Left kidney (tissue), 1 donor: ENCODE measurements at regions not wholly inside any gene's neighbourhood (a gene's known extent, or its start where the extent isn't known, plus 50 kb on each side); places are given as distances from the start of the nearest gene placed in this dataset.

Experiments
- DNase-seq: peaks from one replicate; pipeline ENCODE4 v3.0.0-alpha.2; 2013

DNA sequence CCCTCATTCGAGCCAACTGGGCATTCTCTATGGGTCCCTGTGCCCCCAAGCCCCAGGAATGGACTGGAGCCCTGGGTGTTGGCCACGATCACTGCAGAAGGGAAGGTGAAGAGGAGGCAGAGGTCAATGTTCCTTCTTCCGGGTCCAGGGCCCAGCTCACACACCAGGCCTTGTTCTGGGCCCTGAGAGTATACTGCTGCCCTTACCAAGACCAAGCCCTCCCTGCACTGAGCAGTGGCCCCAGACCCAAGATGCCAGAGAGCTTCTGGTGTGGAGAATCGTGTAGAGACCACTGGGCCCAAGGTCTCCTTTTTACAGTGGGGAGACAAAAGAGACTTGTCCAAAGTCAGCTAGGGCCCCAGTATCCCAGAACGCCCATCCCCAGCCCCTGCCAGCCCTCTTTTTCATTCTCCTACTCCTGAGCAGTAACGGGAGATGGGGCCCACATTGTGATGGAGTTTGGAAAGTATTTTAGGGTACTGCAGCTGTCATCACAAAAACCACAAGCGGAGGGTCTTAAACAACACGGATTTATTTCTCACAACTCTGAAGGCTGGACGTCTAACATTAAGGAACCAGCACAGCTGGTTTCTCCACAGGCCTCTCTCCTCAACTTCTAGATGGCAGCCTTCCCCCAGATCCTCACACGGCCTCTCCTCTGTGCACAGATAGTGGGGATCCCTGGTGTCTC lies 79.4 kb downstream of the PDGFA start:
- DNase-seq = no peak

DNA sequence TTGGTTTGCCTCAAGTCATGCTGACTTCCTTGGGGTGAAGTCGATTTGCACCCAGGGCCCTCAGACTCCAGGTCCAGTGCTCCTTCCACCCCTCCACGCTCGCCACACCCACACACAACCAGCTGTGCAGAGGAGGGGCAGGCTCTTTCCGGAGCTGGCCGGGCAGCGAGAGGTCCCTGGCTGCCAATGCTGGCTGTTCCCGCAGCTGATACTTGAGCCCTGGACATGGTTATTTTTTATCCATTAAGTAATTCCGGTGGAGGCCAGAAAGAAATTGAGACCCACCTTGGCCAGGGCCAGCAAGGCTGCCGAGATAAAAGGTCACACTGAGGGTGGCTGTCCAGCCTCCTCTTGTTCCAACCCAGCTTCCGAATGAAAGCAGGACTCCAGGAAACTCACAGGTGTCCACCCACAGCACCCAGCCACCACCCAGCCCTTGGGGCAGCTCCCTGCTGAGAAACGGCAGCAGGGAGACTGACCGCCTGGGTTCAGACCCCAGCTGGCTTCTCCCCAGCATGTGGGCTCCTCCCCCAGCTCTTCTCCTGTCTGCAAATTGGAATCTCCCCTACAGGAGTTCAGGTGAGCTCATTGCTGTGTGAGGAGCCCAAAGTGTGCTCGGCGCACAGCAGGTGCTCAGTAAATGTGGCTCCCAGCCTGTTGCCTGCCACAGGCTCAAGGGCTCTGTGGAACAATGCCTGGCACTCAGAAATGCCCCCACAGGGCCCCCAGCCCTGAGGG lies 77.8 kb downstream of the PDGFA start:
- DNase-seq = no peak

DNA sequence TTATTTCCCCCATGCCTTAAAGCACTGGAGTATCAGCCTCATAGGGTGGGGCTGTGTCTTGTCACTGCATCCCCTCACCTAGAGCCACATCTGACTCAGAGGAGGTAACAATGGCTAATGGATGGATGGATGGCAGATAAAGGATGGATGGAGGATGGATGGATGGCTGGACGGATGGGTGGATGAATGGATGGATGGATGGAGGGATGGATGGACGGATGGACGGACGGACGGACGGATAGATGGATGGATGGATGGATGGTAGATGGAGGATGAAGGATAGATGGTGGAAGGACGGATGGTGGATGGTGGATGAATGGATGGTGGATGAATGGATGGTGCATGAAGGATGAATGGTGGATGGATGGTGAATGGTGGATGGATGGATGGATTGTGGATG lies 77.2 kb downstream of the PDGFA start:
- no peak for DNase-seq

DNA sequence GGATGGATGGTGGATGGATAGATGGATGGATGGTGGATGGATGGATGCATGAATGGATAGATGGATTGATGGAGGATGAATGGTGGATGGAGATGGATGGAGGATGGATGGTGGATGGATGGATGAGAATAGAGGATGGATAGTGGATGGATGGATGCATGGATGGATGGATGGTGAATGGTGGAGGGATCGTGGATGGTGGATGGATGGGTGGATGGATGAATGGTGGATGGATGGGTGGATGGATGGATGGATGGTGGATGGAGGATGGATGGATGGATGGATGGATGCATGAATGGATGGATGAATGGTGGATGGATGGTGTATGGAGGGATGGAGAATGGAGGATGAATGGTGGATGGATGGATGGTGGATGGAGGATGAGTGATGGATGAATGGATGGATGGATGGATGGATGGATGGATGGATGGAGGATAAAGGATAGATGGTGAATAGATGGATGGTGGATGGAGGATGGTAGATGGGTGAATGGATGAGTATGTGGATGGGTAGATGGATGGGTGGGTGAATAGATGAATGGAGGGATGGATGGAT lies 76.3 kb downstream of the PDGFA start:
- DNase-seq = no peak

DNA sequence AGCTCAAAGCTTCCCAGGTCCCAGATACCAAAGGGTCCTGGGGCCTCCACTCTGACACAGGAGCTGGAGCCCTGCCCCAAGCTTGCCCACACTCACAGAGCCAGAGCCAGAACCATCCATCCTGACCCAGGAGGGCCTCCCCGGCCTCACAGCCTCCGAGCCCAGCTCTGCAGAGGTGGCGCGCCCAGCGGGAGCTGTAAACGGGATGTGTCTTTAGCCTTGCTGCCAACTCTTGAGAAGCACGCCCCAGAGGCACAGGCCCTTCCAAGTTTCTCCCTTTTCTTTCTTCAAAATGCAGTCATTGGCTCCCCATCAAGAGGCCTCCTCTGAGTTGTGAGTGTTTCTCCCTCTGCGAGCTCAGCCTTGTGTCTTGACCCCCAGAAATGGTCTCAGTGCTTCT lies 75.0 kb downstream of the PDGFA start:
- DNase-seq = no peak

DNA sequence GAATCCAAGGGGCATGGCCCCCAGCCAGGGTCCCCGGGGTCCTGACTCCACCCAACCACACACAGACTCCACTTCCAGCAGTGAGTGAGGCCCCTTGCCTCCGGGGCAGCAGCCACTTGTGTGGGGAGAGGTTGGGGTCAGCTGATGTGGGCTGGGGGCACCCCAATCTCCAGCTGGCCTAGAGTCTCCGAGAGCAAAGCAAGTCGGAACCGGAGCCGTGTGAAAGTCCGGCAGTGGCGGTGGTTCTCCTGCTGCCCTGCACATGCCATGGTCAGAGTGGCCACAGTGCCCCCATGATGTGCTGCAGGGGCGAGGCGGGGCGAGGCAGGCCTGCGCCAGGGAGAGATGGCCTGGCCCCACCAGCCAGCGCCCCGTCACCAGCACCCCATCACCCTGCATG lies 74.6 kb downstream of the PDGFA start:
- DNase-seq = no peak

DNA sequence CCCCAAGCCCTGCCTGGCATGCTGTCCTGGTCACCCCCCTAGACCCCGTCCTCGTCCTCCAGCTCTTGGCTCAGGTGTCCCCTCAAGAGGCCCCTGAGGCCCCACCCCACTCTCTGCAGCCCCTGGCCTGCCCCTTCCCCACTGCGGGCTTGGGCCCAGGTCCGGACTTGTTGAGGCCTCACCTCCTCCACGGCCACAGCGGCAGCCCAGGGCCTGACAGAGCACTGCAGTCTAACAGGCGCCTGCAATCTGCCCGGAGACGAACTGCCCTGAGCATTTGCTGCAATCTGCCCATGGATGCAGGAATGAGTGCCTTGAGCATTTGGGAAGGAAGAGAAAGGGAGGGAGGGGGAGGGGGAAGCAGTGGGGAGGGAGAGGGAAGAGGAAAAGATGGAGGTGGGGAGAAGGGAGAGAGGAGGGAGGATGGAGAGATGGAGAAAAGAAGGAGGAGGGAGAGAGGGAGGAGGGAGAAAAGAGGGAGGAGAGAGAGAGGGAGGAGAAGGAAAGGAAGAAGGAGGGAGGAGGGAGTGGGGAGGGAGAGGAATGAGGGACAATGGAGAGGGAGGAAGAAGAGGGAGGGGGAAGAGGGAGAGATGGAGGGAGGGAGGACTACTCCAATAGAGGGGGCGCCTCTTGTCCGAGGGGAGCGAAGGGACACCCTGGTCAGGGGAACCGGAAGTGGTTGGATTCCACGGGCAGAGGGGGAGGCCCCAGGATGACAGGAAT lies 73.9 kb downstream of the PDGFA start:
- no peak for DNase-seq

DNA sequence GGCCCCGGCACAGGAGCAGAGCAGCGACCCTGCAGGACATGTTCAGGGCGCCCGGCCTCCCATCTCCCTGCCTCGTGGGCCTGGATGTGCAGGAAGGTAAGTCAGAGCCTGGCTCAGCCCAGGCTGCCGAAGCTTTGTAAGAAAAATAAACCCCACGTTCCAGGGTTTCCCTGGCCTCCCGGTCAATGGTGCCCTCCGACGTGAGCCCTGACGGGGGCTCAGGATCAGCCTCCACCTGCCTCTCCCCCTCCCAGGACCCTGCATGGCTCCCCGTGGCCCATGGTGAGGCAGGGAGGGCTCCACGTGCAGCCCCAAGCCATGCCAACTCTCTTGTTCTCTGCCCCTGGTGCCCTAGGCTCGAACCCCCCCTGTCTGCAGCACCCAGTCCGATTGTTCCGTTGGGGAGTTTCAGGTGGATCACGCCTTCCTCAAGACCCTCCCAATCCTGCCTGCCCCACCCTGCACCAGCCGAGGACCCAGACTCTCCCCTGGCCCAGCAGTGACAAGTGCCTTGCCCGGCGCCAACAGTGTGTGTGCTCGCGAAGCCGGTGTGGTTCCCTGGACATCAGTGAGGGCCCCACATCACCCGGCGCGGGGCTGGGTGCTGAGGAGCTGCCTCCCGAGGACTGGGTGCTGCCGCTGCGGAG lies 73.2 kb downstream of the PDGFA start:
- no peak for DNase-seq
